ENCODE measurements at regions not wholly inside any gene's neighbourhood (a gene's known extent, or its start where the extent isn't known, plus 50 kb on each side); places are given as distances from the start of the nearest gene placed in this dataset.

DNA sequence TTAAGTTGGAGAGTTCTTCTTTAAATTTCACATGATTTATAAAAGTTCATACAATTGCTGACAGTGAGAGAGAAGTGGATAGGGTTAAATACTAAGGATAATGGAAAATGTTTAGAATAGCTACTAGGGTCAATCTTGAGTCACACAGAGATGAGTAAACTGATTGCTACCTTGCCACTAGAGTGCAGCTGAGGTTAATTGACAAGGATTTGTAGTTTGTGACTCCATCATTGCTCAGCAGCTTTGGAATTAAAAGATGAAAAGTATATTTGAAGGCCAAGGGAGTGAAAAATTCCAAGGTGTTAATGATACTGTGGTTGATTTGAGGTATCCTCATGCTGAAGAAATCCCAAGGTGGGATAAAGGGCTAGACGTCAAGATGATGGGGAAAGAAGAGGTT lies 524.0 kb downstream of the UTRN start:
- Histone ChIP-seq H3K9me2 (replicated peaks; ENCODE audit: insufficient read depth, low read length) (no peaks in the 10 kb centered on the region), H3K9ac (ENCODE audit: low read length) (no peak overlapping the region), H3K4me3 (ENCODE audit: low read length) (no peak overlapping the region), H3K27ac (ENCODE audit: low read length) (no peak overlapping the region), H3K9me3 (ENCODE audit: low read length) (no peaks in the 10 kb centered on the region), H3K36me3 (ENCODE audit: insufficient read depth, low read length) (no peaks in the 10 kb centered on the region), H3K4me1 (ENCODE audit: low read length) (no peaks in the 10 kb centered on the region), H3K27me3 (ENCODE audit: low read length) (no peaks in the 10 kb centered on the region), H2AFZ (ENCODE audit: low read length) (no peak overlapping the region), H3K79me2 (ENCODE audit: low read length) (no peaks in the 10 kb centered on the region), H3K4me2 (ENCODE audit: low read depth, low read length, poor library complexity, severe bottlenecking) (no peak overlapping the region), H4K20me1 (ENCODE audit: insufficient read depth, low read depth, low read length) (no peaks in the 10 kb centered on the region)
- DNase-seq: no peak

DNA sequence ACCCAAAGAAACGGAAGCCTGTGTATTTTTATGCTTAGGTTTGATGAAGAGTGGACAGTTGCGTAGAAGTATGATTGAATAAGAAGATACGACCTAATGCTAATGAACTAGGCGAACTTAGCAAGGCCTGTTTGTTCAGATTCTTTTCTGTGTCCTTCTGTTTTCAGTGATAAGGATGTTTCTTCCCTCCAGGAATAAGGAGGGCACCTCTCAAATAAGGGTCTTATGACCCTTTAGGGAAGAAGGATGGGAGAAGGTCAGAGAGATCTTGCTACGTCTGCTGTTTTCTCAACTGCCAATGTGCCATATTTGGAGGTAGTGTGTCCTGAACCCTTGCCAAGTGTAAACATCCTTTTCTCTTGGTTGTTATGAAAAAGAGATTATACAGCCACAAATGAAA lies 524.8 kb downstream of the UTRN start:
- no peaks in the 10 kb centered on the region for H3K27me3 ChIP-seq (ENCODE audit: low read length)
- H3K79me2 ChIP-seq (ENCODE audit: low read length): no peaks in the 10 kb centered on the region
- no peaks in the 10 kb centered on the region for H3K9me3 ChIP-seq (ENCODE audit: low read length)
- H3K36me3 ChIP-seq (ENCODE audit: insufficient read depth, low read length): no peaks in the 10 kb centered on the region
- H3K27ac ChIP-seq (ENCODE audit: low read length): no peak overlapping the region
- H3K9ac ChIP-seq (ENCODE audit: low read length): no peak overlapping the region
- H3K4me3 ChIP-seq (ENCODE audit: low read length): no peak overlapping the region
- no peaks in the 10 kb centered on the region for H3K9me2 ChIP-seq (replicated peaks; ENCODE audit: insufficient read depth, low read length)
- no peak overlapping the region for H2AFZ ChIP-seq (ENCODE audit: low read length)
- no peak overlapping the region for H3K4me2 ChIP-seq (ENCODE audit: low read depth, low read length, poor library complexity, severe bottlenecking)
- DNase-seq: no peak
- H3K4me1 ChIP-seq (ENCODE audit: low read length): no peaks in the 10 kb centered on the region
- H4K20me1 ChIP-seq (ENCODE audit: insufficient read depth, low read depth, low read length): no peaks in the 10 kb centered on the region

DNA sequence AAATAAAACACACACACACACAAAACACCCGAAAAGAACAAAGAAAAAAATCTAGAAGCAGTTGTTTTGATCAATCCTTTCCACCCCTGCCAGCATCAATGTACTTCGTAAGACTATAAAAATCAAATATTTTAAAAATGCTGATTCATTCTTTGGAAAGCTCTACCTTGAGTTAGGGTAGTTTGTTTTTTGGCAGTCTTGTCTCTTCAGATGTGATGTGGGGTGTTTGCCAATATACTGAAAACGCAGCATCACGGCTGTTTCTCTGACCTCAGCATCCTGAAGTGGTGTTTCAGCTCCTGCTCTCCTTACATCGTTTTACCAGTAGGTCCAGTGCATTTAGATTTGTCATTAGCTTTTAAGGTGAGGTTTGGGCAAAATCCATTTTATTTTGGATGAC lies 526.0 kb downstream of the UTRN start:
- no peaks in the 10 kb centered on the region for H3K9me3 ChIP-seq (ENCODE audit: low read length)
- H3K27ac ChIP-seq (ENCODE audit: low read length): no peak overlapping the region
- no peak overlapping the region for H3K4me2 ChIP-seq (ENCODE audit: low read depth, low read length, poor library complexity, severe bottlenecking)
- H3K9ac ChIP-seq (ENCODE audit: low read length): no peak overlapping the region
- H3K9me2 ChIP-seq (replicated peaks; ENCODE audit: insufficient read depth, low read length): no peaks in the 10 kb centered on the region
- H3K79me2 ChIP-seq (ENCODE audit: low read length): no peaks in the 10 kb centered on the region
- H4K20me1 ChIP-seq (ENCODE audit: insufficient read depth, low read depth, low read length): no peaks in the 10 kb centered on the region
- H3K27me3 ChIP-seq (ENCODE audit: low read length): no peaks in the 10 kb centered on the region
- H2AFZ ChIP-seq (ENCODE audit: low read length): no peak overlapping the region
- no peak for DNase-seq
- no peak overlapping the region for H3K4me3 ChIP-seq (ENCODE audit: low read length)
- no peaks in the 10 kb centered on the region for H3K36me3 ChIP-seq (ENCODE audit: insufficient read depth, low read length)
- no peaks in the 10 kb centered on the region for H3K4me1 ChIP-seq (ENCODE audit: low read length)

DNA sequence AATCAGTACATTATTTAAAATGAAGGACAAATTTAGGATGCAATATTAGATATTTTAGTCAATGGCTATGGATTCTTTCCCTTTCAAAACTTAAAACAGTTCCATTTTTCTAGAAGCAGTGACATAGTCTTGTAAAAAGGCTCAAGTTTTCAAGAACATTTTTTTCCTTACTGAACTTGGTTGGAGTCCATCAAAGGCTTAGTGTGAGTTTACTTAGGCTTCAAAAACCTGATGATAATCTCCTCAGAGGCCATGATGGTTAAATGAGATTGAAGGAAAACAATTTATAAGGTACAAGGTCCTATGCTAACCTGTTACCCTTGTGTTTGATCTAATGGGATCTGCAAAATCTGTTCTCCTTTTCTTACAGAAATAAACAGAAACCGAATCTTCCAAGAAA lies 531.8 kb downstream of the UTRN start:
- Histone ChIP-seq H3K9ac (ENCODE audit: low read length) (no peak overlapping the region), H3K4me1 (ENCODE audit: low read length) (no peaks in the 10 kb centered on the region)

DNA sequence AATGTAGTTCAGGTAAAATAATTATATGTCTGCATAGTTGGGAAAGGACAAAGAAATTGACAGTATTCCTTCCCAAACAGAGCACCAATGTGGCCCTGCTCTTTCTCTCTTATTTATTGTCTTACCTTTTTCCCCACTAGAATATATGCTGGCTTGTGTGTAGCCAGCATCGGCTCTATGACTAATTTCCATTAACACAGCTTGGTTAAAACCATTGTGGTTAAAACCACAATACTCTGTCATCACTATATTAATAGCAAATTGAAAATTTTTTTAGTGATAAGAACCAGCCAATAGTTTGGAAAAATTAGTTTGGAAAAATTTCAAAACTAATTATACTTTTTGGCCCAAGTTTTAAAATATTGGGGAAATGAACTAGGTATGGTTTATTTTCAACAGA lies 535.1 kb downstream of the UTRN start:
- DNase-seq: no peak
- Histone ChIP-seq H3K79me2 (ENCODE audit: low read length) (no peaks in the 10 kb centered on the region), H3K36me3 (ENCODE audit: insufficient read depth, low read length) (no peaks in the 10 kb centered on the region), H2AFZ (ENCODE audit: low read length) (no peak overlapping the region), H3K9ac (ENCODE audit: low read length) (no peak overlapping the region), H3K27ac (ENCODE audit: low read length) (no peak overlapping the region), H3K27me3 (ENCODE audit: low read length) (no peaks in the 10 kb centered on the region), H3K9me2 (replicated peaks; ENCODE audit: insufficient read depth, low read length) (no peaks in the 10 kb centered on the region), H3K4me1 (ENCODE audit: low read length) (no peaks in the 10 kb centered on the region), H3K9me3 (ENCODE audit: low read length) (no peaks in the 10 kb centered on the region), H3K4me2 (ENCODE audit: low read depth, low read length, poor library complexity, severe bottlenecking) (no peak overlapping the region), H3K4me3 (ENCODE audit: low read length) (no peak overlapping the region), H4K20me1 (ENCODE audit: insufficient read depth, low read depth, low read length) (no peaks in the 10 kb centered on the region)

More for the DNA sequence above, 531.8 kb downstream of the UTRN start:
- H4K20me1 ChIP-seq (ENCODE audit: insufficient read depth, low read depth, low read length): no peaks in the 10 kb centered on the region
- no peaks in the 10 kb centered on the region for H3K9me2 ChIP-seq (replicated peaks; ENCODE audit: insufficient read depth, low read length)
- DNase-seq: no peak
- no peak overlapping the region for H3K4me2 ChIP-seq (ENCODE audit: low read depth, low read length, poor library complexity, severe bottlenecking)
- H3K79me2 ChIP-seq (ENCODE audit: low read length): no peaks in the 10 kb centered on the region
- H2AFZ ChIP-seq (ENCODE audit: low read length): no peak overlapping the region
- H3K36me3 ChIP-seq (ENCODE audit: insufficient read depth, low read length): no peaks in the 10 kb centered on the region
- H3K27me3 ChIP-seq (ENCODE audit: low read length): no peaks in the 10 kb centered on the region
- no peak overlapping the region for H3K27ac ChIP-seq (ENCODE audit: low read length)
- no peaks in the 10 kb centered on the region for H3K9me3 ChIP-seq (ENCODE audit: low read length)
- no peak overlapping the region for H3K4me3 ChIP-seq (ENCODE audit: low read length)

DNA sequence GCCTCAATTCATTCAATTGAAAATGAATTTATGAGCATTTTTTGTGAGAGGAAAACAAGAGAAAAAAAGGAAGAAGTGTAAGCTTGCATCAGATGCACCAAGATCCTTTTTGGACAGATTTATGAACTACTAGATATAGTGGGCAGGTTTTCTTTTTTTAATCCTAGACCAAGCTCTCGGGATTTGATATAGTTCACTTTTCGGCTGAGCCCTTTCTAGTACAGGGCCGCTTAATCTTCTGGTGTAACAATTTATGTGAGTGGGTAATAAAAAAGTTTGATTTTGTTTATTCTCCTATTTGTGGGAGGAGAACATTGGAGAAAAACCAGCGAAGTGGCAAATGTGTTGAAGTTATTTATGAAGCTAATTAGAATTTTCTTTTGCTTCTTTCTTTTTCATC lies 538.0 kb downstream of the UTRN start:
- no peaks in the 10 kb centered on the region for H3K79me2 ChIP-seq (ENCODE audit: low read length)
- no peak overlapping the region for H3K4me3 ChIP-seq (ENCODE audit: low read length)
- H3K27me3 ChIP-seq (ENCODE audit: low read length): no peaks in the 10 kb centered on the region
- no peaks in the 10 kb centered on the region for H4K20me1 ChIP-seq (ENCODE audit: insufficient read depth, low read depth, low read length)
- H3K9me3 ChIP-seq (ENCODE audit: low read length): no peaks in the 10 kb centered on the region
- no peaks in the 10 kb centered on the region for H3K36me3 ChIP-seq (ENCODE audit: insufficient read depth, low read length)
- no peaks in the 10 kb centered on the region for H3K4me1 ChIP-seq (ENCODE audit: low read length)
- H2AFZ ChIP-seq (ENCODE audit: low read length): no peak overlapping the region
- no peak for DNase-seq
- H3K9me2 ChIP-seq (replicated peaks; ENCODE audit: insufficient read depth, low read length): no peaks in the 10 kb centered on the region
- no peak overlapping the region for H3K9ac ChIP-seq (ENCODE audit: low read length)
- no peak overlapping the region for H3K4me2 ChIP-seq (ENCODE audit: low read depth, low read length, poor library complexity, severe bottlenecking)
- no peak overlapping the region for H3K27ac ChIP-seq (ENCODE audit: low read length)

DNA sequence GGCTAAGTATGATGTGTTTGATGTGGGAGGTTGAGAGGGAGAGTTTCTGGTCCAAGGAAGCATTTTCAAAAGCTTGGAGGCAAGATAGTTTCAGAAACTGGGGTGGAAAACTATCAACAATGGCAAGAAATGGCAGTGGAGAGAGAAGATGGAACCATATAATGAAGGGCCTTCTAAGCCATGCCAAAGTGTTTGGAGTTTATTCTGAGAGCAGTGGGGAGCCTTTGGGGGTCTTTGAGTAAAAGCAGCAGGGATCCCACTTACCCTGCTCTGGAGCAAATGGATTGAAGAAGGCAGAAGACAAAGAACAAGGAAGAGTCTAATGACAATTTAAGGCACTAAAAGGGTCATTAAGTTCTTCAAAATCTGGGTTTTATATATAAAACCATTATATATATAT lies 538.9 kb downstream of the UTRN start:
- Histone ChIP-seq H3K9me2 (replicated peaks; ENCODE audit: insufficient read depth, low read length) (no peaks in the 10 kb centered on the region), H3K4me2 (ENCODE audit: low read depth, low read length, poor library complexity, severe bottlenecking) (no peak overlapping the region), H2AFZ (ENCODE audit: low read length) (no peak overlapping the region), H3K79me2 (ENCODE audit: low read length) (no peaks in the 10 kb centered on the region), H3K4me3 (ENCODE audit: low read length) (no peak overlapping the region), H3K36me3 (ENCODE audit: insufficient read depth, low read length) (no peaks in the 10 kb centered on the region), H3K9me3 (ENCODE audit: low read length) (no peaks in the 10 kb centered on the region), H3K27me3 (ENCODE audit: low read length) (no peaks in the 10 kb centered on the region), H4K20me1 (ENCODE audit: insufficient read depth, low read depth, low read length) (no peaks in the 10 kb centered on the region), H3K9ac (ENCODE audit: low read length) (no peak overlapping the region), H3K4me1 (ENCODE audit: low read length) (no peaks in the 10 kb centered on the region), H3K27ac (ENCODE audit: low read length) (no peak overlapping the region)
- no peak for DNase-seq

DNA sequence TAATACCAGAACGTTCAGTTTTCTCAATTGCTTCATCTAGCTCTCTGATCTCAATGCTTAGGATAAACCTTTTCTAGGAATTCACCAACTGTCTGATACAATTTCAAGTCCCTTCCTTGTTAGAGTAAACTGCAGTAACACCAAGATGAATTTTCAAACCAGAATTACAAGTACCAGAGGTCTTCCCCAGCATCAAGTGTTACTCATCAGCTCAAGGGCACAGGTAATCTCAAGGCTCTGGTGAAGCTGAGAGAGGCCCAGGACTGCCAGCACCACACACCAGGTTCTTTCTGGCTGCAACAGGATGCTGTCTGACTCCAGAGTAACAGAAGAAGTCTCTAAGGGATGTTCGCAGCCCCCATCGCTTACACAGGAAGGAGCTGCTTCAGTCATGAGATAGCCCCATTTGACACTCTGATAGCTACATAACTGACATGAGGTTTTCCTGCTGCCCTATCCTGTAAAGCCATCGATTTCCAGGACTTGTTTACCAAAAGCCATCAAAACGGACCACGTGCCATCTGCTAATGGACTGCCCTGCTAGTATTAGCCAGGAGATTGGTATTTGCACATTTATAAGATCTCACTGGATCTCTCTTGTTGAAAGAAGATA lies 549.4 kb downstream of the UTRN start:
- no peaks in the 10 kb centered on the region for H3K36me3 ChIP-seq (ENCODE audit: insufficient read depth, low read length)
- no peaks in the 10 kb centered on the region for H3K79me2 ChIP-seq (ENCODE audit: low read length)
- no peaks in the 10 kb centered on the region for H3K9me3 ChIP-seq (ENCODE audit: low read length)
- no peak overlapping the region for H3K9ac ChIP-seq (ENCODE audit: low read length)
- H3K4me3 ChIP-seq (ENCODE audit: low read length): no peak overlapping the region
- no peak overlapping the region for H3K27ac ChIP-seq (ENCODE audit: low read length)
- no peaks in the 10 kb centered on the region for H4K20me1 ChIP-seq (ENCODE audit: insufficient read depth, low read depth, low read length)
- no peak for DNase-seq
- no peaks in the 10 kb centered on the region for H3K9me2 ChIP-seq (replicated peaks; ENCODE audit: insufficient read depth, low read length)
- H3K4me2 ChIP-seq (ENCODE audit: low read depth, low read length, poor library complexity, severe bottlenecking): no peak overlapping the region
- H2AFZ ChIP-seq (ENCODE audit: low read length): no peak overlapping the region
- no peaks in the 10 kb centered on the region for H3K27me3 ChIP-seq (ENCODE audit: low read length)
- no peaks in the 10 kb centered on the region for H3K4me1 ChIP-seq (ENCODE audit: low read length)
